ENCODE measurements at regions not wholly inside any gene's neighbourhood (a gene's known extent, or its start where the extent isn't known, plus 50 kb on each side); places are given as distances from the start of the nearest gene placed in this dataset.

DNA sequence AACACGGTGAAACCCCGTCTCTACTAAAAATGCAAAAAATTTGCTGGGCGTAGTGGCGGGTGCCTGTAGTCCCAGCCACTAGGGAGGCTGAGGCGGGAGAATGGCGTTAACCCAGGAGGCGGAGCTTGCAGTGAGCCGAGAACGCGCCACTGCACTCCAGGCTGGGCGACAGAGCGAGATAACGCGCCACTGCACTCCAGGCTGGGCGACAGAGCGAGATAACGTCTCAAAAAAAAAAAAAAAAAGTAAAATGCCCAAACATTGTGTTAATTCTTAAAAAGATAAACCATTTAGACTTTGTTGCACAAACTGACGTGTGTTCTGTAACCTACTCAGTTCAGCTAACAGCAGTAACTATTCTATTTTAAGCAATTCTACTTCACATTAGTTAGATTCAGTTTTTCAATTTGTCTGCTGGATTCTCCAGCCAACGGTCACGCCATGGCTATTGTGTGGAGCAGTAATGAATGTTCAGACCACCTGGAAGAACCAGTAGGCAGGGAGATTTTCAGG lies 119.3 kb upstream of the MAN2A1 start:
- H3K9me2 ChIP-seq (ENCODE audit: insufficient read depth), result no peaks in the 10 kb centered on the region
- H2AFZ ChIP-seq (ENCODE audit: low read depth, low read length, poor library complexity, severe bottlenecking), result peak overlapping the region; percentile 95
- H3K27ac ChIP-seq (ENCODE audit: low read depth, low read length), result no peak overlapping the region
- H3K79me2 ChIP-seq (ENCODE audit: insufficient read depth, low read length), result no peaks in the 10 kb centered on the region
- H3K9ac ChIP-seq (ENCODE audit: low read length), result no peak overlapping the region
- no peaks in the 10 kb centered on the region for H3K9me3 ChIP-seq (ENCODE audit: control insufficient read depth in 1 of 2, insufficient read depth in 1 of 2, low read depth in 1 of 2, low read length in 2 of 2)
- intact Hi-C loops (cut with micrococcal nuclease), result no loop called here
- peak overlapping the region; percentile 56 for H3K4me2 ChIP-seq (ENCODE audit: low read length)
- POLR2A ChIA-PET, result interaction anchor here (0.7 to 1.0 kb wide), 3 partner anchors 115 to 837 kb away, joined by 3 to 5 read pairs (median 5); no protein-coding TSS in a partner anchor
- H3K36me3 ChIP-seq (ENCODE audit: control insufficient read depth in 1 of 2, insufficient read depth in 2 of 2, low read length in 2 of 2), result no peaks in the 10 kb centered on the region
- CTCF ChIA-PET, result no interaction called here
- ATAC-seq (peak; percentile 93), DNase-seq (ENCODE audit: low read depth, low spot score) (no peak)
- no TSS peak for BruUV-seq (replicated peaks)
- H3K4me3 ChIP-seq (replicated peaks in 1 of 2; ENCODE audit: low read depth in 1 of 2, low read length in 2 of 2), result peak overlapping the region in 1 of 2 experiments; percentile 7; a peak in 1 of 4 replicates
- TF ChIP-seq, protein P1, sequence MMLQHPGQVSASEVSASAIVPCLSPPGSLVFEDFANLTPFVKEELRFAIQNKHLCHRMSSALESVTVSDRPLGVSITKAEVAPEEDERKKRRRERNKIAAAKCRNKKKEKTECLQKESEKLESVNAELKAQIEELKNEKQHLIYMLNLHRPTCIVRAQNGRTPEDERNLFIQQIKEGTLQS (IDR thresholded peaks at IDR 0.05), result no peak
- no peak for TF ChIP-seq POLR2A (IDR thresholded peaks at IDR 0.05; ENCODE audit: borderline replicate concordance, extremely low read depth, insufficient read depth, insufficient read length)
- TF ChIP-seq SRF (IDR thresholded peaks at IDR 0.05; ENCODE audit: low read depth), result no peak
- no peak for TF ChIP-seq SIN3A (IDR thresholded peaks at IDR 0.05; ENCODE audit: low read depth)
- no peak for TF ChIP-seq POLR2AphosphoS5 (IDR thresholded peaks at IDR 0.05; ENCODE audit: low read depth, low read length)
- TF ChIP-seq JUND (IDR thresholded peaks at IDR 0.05), result no peak
- TF ChIP-seq SP1 (IDR thresholded peaks at IDR 0.05; ENCODE audit: low read depth), result no peak
- TF ChIP-seq YY1 (IDR thresholded peaks at IDR 0.05; ENCODE audit: extremely low read depth, insufficient replicate concordance, low read depth, low read length), result no peak
- TF ChIP-seq EGR1 (IDR thresholded peaks at IDR 0.05; ENCODE audit: low read depth), result no peak
- TF ChIP-seq, protein P2, sequence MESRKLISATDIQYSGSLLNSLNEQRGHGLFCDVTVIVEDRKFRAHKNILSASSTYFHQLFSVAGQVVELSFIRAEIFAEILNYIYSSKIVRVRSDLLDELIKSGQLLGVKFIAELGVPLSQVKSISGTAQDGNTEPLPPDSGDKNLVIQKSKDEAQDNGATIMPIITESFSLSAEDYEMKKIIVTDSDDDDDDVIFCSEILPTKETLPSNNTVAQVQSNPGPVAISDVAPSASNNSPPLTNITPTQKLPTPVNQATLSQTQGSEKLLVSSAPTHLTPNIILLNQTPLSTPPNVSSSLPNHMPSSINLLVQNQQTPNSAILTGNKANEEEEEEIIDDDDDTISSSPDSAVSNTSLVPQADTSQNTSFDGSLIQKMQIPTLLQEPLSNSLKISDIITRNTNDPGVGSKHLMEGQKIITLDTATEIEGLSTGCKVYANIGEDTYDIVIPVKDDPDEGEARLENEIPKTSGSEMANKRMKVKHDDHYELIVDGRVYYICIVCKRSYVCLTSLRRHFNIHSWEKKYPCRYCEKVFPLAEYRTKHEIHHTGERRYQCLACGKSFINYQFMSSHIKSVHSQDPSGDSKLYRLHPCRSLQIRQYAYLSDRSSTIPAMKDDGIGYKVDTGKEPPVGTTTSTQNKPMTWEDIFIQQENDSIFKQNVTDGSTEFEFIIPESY (IDR thresholded peaks at IDR 0.05; ENCODE audit: extremely low read depth, insufficient replicate concordance, low read length), result no peak
- no peak for TF ChIP-seq EZH2phosphoT487 (IDR thresholded peaks at IDR 0.05; ENCODE audit: borderline replicate concordance)
- no peak for TF ChIP-seq CEBPB (IDR thresholded peaks at IDR 0.05; ENCODE audit: low read depth)
- TF ChIP-seq ELF1 (IDR thresholded peaks at IDR 0.05; ENCODE audit: borderline replicate concordance, low read depth), result no peak
- no peak for TF ChIP-seq FOSL1 (IDR thresholded peaks at IDR 0.05; ENCODE audit: low read depth)
- TF ChIP-seq, protein P3, sequence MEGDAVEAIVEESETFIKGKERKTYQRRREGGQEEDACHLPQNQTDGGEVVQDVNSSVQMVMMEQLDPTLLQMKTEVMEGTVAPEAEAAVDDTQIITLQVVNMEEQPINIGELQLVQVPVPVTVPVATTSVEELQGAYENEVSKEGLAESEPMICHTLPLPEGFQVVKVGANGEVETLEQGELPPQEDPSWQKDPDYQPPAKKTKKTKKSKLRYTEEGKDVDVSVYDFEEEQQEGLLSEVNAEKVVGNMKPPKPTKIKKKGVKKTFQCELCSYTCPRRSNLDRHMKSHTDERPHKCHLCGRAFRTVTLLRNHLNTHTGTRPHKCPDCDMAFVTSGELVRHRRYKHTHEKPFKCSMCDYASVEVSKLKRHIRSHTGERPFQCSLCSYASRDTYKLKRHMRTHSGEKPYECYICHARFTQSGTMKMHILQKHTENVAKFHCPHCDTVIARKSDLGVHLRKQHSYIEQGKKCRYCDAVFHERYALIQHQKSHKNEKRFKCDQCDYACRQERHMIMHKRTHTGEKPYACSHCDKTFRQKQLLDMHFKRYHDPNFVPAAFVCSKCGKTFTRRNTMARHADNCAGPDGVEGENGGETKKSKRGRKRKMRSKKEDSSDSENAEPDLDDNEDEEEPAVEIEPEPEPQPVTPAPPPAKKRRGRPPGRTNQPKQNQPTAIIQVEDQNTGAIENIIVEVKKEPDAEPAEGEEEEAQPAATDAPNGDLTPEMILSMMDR (IDR thresholded peaks at IDR 0.05 in 2 of 3, conservative IDR thresholded peaks at IDR 0.05 in 1 of 3; ENCODE audit: borderline replicate concordance in 1 of 3, insufficient read depth in 1 of 3, low read depth in 2 of 3, low read length in 2 of 3), result no peak
- no peak for TF ChIP-seq CBX3 (IDR thresholded peaks at IDR 0.05; ENCODE audit: low read depth)
- TF ChIP-seq RAD21 (IDR thresholded peaks at IDR 0.05; ENCODE audit: low read depth), result no peak
- TF ChIP-seq, protein P4, sequence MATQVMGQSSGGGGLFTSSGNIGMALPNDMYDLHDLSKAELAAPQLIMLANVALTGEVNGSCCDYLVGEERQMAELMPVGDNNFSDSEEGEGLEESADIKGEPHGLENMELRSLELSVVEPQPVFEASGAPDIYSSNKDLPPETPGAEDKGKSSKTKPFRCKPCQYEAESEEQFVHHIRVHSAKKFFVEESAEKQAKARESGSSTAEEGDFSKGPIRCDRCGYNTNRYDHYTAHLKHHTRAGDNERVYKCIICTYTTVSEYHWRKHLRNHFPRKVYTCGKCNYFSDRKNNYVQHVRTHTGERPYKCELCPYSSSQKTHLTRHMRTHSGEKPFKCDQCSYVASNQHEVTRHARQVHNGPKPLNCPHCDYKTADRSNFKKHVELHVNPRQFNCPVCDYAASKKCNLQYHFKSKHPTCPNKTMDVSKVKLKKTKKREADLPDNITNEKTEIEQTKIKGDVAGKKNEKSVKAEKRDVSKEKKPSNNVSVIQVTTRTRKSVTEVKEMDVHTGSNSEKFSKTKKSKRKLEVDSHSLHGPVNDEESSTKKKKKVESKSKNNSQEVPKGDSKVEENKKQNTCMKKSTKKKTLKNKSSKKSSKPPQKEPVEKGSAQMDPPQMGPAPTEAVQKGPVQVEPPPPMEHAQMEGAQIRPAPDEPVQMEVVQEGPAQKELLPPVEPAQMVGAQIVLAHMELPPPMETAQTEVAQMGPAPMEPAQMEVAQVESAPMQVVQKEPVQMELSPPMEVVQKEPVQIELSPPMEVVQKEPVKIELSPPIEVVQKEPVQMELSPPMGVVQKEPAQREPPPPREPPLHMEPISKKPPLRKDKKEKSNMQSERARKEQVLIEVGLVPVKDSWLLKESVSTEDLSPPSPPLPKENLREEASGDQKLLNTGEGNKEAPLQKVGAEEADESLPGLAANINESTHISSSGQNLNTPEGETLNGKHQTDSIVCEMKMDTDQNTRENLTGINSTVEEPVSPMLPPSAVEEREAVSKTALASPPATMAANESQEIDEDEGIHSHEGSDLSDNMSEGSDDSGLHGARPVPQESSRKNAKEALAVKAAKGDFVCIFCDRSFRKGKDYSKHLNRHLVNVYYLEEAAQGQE (IDR thresholded peaks at IDR 0.05; ENCODE audit: low read depth), result no peak
- H3K27me3 ChIP-seq (ENCODE audit: insufficient read depth, low read length), result no peaks in the 10 kb centered on the region
- H3K4me1 ChIP-seq (ENCODE audit: control insufficient read depth in 1 of 2, insufficient read depth in 2 of 2, low read length in 2 of 2), result peaks cover 0 to 4% of the 10 kb centered on the region in 2 experiments; a peak in 1 of 4 replicates
- H4K20me1 ChIP-seq (ENCODE audit: insufficient read depth), result no peaks in the 10 kb centered on the region
- RAD21 ChIA-PET (ENCODE audit: low non-redundant PET in 1 of 2, low total read pairs in 2 of 2, uncharacterized antibody in 2 of 2, unreplicated experiment in 2 of 2), result no interaction called here

Data from HCT116 (cell line).